ENCODE measurements at regions not wholly inside any gene's neighbourhood (a gene's known extent, or its start where the extent isn't known, plus 50 kb on each side); places are given as distances from the start of the nearest gene placed in this dataset.

DNA sequence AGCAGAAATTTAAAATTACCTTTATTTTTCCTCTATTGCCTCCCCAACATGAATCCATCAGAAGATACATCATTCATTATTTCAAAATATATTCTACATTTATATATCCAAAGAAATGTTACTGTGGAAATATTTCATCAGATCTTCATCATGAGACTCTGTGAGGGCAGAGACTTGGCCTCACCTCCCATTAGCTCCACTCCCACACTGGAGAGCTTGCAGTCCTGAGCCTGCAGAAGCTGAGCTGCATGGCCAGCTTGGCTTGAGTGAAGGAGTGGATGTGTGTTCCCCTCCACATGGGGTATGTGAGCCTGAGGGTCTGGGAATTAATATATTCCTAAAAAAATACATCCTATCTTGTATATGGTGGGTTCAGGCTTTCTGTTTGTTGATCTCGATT is 961.9 kb downstream of the TMEM121 start:
- TF ChIP-seq, protein P1, sequence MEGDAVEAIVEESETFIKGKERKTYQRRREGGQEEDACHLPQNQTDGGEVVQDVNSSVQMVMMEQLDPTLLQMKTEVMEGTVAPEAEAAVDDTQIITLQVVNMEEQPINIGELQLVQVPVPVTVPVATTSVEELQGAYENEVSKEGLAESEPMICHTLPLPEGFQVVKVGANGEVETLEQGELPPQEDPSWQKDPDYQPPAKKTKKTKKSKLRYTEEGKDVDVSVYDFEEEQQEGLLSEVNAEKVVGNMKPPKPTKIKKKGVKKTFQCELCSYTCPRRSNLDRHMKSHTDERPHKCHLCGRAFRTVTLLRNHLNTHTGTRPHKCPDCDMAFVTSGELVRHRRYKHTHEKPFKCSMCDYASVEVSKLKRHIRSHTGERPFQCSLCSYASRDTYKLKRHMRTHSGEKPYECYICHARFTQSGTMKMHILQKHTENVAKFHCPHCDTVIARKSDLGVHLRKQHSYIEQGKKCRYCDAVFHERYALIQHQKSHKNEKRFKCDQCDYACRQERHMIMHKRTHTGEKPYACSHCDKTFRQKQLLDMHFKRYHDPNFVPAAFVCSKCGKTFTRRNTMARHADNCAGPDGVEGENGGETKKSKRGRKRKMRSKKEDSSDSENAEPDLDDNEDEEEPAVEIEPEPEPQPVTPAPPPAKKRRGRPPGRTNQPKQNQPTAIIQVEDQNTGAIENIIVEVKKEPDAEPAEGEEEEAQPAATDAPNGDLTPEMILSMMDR (IDR thresholded peaks at IDR 0.05) = no peak
- TF ChIP-seq POLR2AphosphoS5 (IDR thresholded peaks at IDR 0.05) (no peak), POLR2A (IDR thresholded peaks at IDR 0.05) (no peak), EP300 (IDR thresholded peaks at IDR 0.05) (no peak)
